ENCODE measurements at regions not wholly inside any gene's neighbourhood (a gene's known extent, or its start where the extent isn't known, plus 50 kb on each side); places are given as distances from the start of the nearest gene placed in this dataset.

GRCh38 chr4:138445098-138445497, 202.9 kb upstream of the SLC7A11 start:
- TF ChIP-seq CTCF (IDR thresholded peaks at IDR 0.05) (no peak), POLR2A (IDR thresholded peaks at IDR 0.05) (no peak)
